Right lobe of liver (tissue), 6 donors: ENCODE measurements at regions not wholly inside any gene's neighbourhood (a gene's known extent, or its start where the extent isn't known, plus 50 kb on each side); places are given as distances from the start of the nearest gene placed in this dataset.
"Not testable (repeated sequence)": the region's sequence is repeated elsewhere in the genome, so short reads cannot be mapped to it uniquely, and the experiment has no call there.

ENCODE experiments used
- ATAC-seq, 4 donors: fragments of 200-7000 bp; cut with Tn5 transposase; one replicate each; pipeline ENCODE4 v1.9.1; 2020; ENCODE audit warnings: mild to moderate bottlenecking in 4 of 4, moderate library complexity in 4 of 4
- DNase-seq, 3 donors: peaks; one replicate each; pipeline ENCODE4 v3.0.0-alpha.2; 2020
- H3K27ac ChIP-seq, 3 donors: fragments of 200-600 bp; one replicate each; pipeline ENCODE4 v1.8.0; 2022
- H3K27me3 ChIP-seq, 2 donors: fragments of 200-600 bp; one replicate each; pipeline ENCODE4 v1.8.0; 2022
- H3K36me3 ChIP-seq, 4 donors: fragments of 200-600 bp; sonication (generic) in 1 of 4; one replicate each; pipeline versions ENCODE4 v1.5.1 to v1.8.0; 2017 to 2022; ENCODE audit warnings: control low read depth in 1 of 4
- H3K4me1 ChIP-seq, 4 donors: fragments of 200-600 bp; sonication (generic) in 1 of 4; one replicate each; pipeline versions ENCODE4 v1.5.1 to v1.8.0; 2017 to 2022; ENCODE audit warnings: control low read depth in 1 of 4
- H3K4me3 ChIP-seq, 3 donors: fragments of 200-600 bp; one replicate each; pipeline ENCODE4 v1.8.0; 2022
- H3K9me3 ChIP-seq, 4 donors: fragments of 200-600 bp; sonication (generic) in 1 of 4; one replicate each; pipeline versions ENCODE4 v1.5.1 to v1.8.0; 2017 to 2022; ENCODE audit warnings: control low read depth in 1 of 4
- POLR2A ChIP-seq: fragments of 450-650 bp; IDR thresholded peaks from one replicate; pipeline ENCODE4 v1.6.1; 2017; ENCODE audit warnings: antibody characterized with exemption, mild to moderate bottlenecking
- whole genome bisulfite sequencing: methylation state at CpG from one replicate; pipeline ENCODE4 v1.1.6; 2018; ENCODE audit warnings: low coverage, low lambda C conversion rate; ENCODE audit not compliant: insufficient coverage; ENCODE audit errors: missing lambda C conversion rate; 5-methylcytosine and 5-hydroxymethylcytosine counted together
- intact Hi-C, 2 donors: fragments of 100-400 bp; cut with DNase I; formaldehyde crosslinking; loops; one replicate each; pipeline versions ENCODE4 v1.11.2 to v1.14.1; 2022
- TF ChIP-seq, protein P1 (sequence below), 4 donors: fragments of 200-600 bp in 3 of 4; fragments of 450-650 bp in 1 of 4; IDR thresholded peaks; one replicate each; pipeline versions ENCODE4 v1.5.1 to v1.8.0; 2016 to 2022; ENCODE audit warnings: antibody characterized with exemption in 4 of 4, mild to moderate bottlenecking in 2 of 4
- donor health status: DM: no; HTN: yes; CAD: no.
- donor health status: DM: no; HTN: no; CAD: no.
- donor health status: DM: no; HTN: no; CAD: no.
- donor health status: DM: no; HTN: yes; CAD: no.
- donor health status: DM: no; HTN: yes; CAD: no.

- H3K27ac ChIP-seq = no peak overlapping the region
- WGBS = 72% methylated on average over 6 of the region's 24 CpGs
- ATAC-seq (no peak), DNase-seq (no peak)
- H3K27me3 ChIP-seq = no peaks in the 10 kb centered on the region
- H3K4me3 ChIP-seq = no peak overlapping the region
- H3K9me3 ChIP-seq = no peaks in the 10 kb centered on the region
- H3K36me3 ChIP-seq = no peaks in the 10 kb centered on the region
- TF ChIP-seq POLR2A = no peak
- TF ChIP-seq, protein P1, sequence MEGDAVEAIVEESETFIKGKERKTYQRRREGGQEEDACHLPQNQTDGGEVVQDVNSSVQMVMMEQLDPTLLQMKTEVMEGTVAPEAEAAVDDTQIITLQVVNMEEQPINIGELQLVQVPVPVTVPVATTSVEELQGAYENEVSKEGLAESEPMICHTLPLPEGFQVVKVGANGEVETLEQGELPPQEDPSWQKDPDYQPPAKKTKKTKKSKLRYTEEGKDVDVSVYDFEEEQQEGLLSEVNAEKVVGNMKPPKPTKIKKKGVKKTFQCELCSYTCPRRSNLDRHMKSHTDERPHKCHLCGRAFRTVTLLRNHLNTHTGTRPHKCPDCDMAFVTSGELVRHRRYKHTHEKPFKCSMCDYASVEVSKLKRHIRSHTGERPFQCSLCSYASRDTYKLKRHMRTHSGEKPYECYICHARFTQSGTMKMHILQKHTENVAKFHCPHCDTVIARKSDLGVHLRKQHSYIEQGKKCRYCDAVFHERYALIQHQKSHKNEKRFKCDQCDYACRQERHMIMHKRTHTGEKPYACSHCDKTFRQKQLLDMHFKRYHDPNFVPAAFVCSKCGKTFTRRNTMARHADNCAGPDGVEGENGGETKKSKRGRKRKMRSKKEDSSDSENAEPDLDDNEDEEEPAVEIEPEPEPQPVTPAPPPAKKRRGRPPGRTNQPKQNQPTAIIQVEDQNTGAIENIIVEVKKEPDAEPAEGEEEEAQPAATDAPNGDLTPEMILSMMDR (IDR thresholded peaks at IDR 0.05) = no peak
- H3K4me1 ChIP-seq = no peaks in the 10 kb centered on the region
- intact Hi-C loops = no loop called here
Measured at GRCh38 chr17:83009414-83010205, 69.8 kb upstream of the METRNL start.

GRCh38 chr17:83010206-83011200 lies 68.9 kb upstream of the METRNL start:
- WGBS = 86% methylated on average over 14 of the region's 39 CpGs
- intact Hi-C loops = no loop called here
- peak in 1 of 4 donors; percentile 5 for ATAC-seq

DNA sequence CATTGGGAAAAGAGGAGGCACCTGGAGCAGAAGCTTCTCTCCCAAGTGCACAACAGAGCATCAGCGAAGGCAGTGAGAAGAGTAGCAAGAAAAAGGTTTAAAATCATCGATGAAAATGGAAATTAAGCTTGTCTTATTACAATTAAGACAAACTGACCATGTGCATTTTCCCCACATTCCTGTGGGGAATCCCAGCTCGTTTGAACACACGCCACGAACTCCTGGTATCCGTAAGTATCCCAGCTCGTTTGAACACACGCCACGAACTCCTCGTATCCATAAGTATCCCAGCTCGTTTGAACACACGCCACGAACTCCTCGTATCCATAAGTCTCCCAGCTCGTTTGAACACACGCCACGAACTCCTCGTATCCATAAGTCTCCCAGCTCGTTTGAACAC lies 67.7 kb upstream of the METRNL start:
- DNase-seq, H3K4me1 ChIP-seq, H3K36me3 ChIP-seq, intact Hi-C loops, H3K27me3 ChIP-seq, H3K9me3 ChIP-seq, ATAC-seq, H3K27ac ChIP-seq, H3K4me3 ChIP-seq: not testable (repeated sequence)
- 91% methylated on average over 18 of the region's 19 CpGs for WGBS

More at GRCh38 chr17:83010206-83011200, 68.9 kb upstream of the METRNL start:
- H3K36me3 ChIP-seq = no peaks in the 10 kb centered on the region
- DNase-seq = no peak
- no peak overlapping the region for H3K27ac ChIP-seq
- no peaks in the 10 kb centered on the region for H3K9me3 ChIP-seq
- TF ChIP-seq, protein P1 (IDR thresholded peaks at IDR 0.05) = no peak
- no peak for TF ChIP-seq POLR2A
- no peaks in the 10 kb centered on the region for H3K4me1 ChIP-seq
- no peaks in the 10 kb centered on the region for H3K27me3 ChIP-seq
- no peak overlapping the region for H3K4me3 ChIP-seq

DNA sequence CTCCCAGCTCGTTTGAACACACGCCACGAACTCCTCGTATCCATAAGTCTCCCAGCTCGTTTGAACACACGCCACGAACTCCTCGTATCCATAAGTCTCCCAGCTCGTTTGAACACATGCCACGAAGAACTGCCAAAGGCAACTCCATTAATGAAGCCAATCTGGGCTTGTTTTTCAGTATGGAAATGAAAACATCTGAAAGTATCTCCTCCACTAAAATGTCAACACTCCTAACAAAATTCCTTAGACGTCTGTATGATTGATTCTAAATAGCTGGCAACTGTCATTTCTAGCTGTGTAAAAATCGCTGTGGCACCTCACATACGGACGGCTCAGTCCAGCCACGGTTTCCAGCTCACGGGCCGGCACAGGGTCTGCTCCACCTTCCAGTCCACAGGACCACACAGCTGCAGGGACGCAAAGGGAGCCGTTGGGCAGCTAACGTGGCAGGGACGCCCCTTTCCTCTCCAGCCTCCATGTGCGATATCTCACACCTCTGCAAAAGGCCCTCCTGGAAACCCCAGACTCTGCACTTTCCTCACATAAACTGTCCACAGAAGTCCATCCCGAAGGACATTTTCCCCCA lies 67.1 kb upstream of the METRNL start:
- Histone ChIP-seq H3K27me3 (no peaks in the 10 kb centered on the region), H3K4me3 (no peak overlapping the region), H3K36me3 (no peaks in the 10 kb centered on the region), H3K27ac (no peak overlapping the region), H3K9me3 (no peaks in the 10 kb centered on the region), H3K4me1 (no peaks in the 10 kb centered on the region)
- intact Hi-C loops = no loop called here
- 93% methylated on average over 16 of the region's 23 CpGs for WGBS
- TF ChIP-seq POLR2A = no peak
- TF ChIP-seq, protein P1 (IDR thresholded peaks at IDR 0.05) = no peak
- ATAC-seq (no peak), DNase-seq (no peak)
